ENCODE measurements at regions not wholly inside any gene's neighbourhood (a gene's known extent, or its start where the extent isn't known, plus 50 kb on each side); places are given as distances from the start of the nearest gene placed in this dataset.

DNA sequence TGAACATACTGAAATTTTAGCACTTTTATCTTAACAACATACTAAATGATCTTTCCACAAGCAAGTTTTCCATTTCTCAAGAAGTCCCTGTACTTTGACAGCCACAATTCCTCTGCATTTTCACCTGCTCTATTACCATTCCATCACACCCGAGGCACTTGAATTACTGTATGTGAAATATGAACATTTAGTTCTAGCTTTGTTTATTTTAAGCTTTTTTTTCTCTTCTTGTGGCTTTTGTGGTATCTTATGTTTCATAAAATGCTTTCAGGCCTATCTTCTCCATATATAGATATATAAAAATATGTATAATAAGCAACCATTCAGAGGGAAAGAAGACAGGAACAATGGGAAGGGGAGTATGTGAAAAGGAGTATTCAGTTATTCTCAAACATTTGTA, 693.9 kb downstream of the SATB2 start:
- TF ChIP-seq POLR2A (IDR thresholded peaks at IDR 0.05; ENCODE audit: low read length): no peak
- TF ChIP-seq GATA1 (IDR thresholded peaks at IDR 0.05; ENCODE audit: low read depth, low read length): no peak
